ENCODE measurements at regions not wholly inside any gene's neighbourhood (a gene's known extent, or its start where the extent isn't known, plus 50 kb on each side); places are given as distances from the start of the nearest gene placed in this dataset.
A peak's percentile ranks its signal among the peaks of the same experiment; 100 is the strongest.

GRCh38 chr13:106714271-106714982 is 146.5 kb upstream of the ARGLU1 start:
- ATAC-seq (no peak), DNase-seq (ENCODE audit: low spot score) (no peak)

DNA sequence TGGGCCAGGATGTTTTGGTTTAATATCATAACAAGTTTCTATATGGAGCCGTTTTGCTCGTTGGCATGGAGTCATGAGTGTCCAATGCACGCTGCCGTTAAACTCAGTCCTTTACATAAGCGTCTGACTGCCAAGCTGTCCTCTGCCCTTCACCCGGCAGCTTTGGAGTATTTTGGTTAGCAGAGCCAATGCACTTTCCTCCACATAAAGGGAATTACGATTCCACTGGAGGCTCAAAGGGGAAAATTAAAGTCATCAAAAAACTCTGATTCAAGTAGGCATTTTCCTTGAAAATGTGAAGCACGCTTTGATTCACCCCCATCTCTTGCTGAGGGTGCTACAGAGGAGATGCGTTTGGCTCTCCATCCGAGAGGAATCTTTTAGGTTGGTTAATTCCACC is 144.4 kb upstream of the ARGLU1 start:
- DNase-seq (ENCODE audit: low spot score) (no peak), ATAC-seq (no peak)

DNA sequence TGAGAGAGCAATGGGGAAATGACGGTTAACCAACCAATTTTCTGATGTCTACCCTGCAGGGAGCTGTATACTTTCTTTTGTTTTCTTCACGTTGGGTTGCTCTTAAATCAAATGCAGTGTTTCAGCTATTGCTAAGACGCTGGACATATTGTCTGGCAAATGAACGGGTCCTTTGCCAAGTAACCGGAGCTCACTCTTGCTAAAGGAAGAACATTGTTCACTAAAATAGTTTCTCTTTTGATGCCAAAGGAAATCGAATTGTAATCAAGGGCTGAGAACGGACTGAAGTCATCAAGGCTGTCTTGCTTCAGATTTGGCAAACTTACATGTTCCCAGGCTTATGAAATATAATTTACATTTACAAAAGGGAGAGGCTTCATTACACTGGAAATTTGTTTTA is 142.3 kb upstream of the ARGLU1 start:
- ATAC-seq (no peak), DNase-seq (ENCODE audit: low spot score) (no peak)

- ATAC-seq (no peak), DNase-seq (ENCODE audit: low spot score) (no peak)
These were observed 141.6 kb upstream of the ARGLU1 start for GRCh38 chr13:106709522-106709921.

DNA sequence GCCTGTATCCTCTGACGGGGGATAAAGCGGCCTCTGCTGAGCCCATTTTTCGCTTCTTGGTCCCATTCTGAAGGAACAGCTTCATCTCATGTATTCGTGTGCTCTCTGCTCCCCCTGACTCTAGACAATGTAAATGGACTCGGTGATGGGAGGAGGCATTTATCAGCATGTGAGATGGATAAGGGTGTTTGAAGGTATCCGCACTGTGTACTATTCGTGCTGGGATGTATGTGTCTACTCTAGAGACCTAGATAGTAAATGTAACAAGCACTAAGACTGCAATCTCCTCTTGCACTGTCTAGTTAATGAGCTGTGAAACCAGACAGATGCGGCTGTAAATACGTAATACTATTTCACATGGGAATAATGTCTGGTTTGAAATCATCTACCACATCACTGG is 134.6 kb upstream of the ARGLU1 start:
- DNase-seq (ENCODE audit: low spot score) (no peak), ATAC-seq (no peak)

DNA sequence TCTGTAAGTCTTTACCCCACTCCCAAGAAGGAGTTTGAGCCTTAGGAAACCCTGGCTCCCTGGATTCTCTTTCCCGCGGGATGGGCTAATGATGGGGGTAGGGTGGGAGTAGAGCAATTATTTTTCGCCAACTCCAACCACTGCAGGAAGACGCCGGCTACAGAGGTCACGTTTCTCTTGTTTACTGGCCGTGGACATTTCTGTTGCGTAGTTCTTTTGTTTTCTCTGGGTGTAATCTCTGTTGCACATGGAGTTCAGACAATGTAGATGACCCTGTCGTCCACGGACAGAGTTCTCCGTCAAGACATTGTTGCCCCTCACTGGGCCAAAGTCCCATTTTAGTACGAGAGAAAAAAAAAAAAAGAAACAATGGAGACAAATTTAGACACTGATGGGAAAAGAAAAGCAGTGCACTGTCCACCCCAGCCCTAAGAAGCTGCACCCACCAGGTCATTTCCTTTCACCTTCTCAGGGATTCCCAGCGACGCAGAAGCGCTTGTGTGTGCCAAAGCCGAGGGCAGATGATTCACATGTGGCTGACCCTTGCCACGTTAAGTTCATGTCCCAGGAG is 133.9 kb upstream of the ARGLU1 start:
- DNase-seq (ENCODE audit: low spot score) = no peak
- peak; percentile 70 for ATAC-seq

DNA sequence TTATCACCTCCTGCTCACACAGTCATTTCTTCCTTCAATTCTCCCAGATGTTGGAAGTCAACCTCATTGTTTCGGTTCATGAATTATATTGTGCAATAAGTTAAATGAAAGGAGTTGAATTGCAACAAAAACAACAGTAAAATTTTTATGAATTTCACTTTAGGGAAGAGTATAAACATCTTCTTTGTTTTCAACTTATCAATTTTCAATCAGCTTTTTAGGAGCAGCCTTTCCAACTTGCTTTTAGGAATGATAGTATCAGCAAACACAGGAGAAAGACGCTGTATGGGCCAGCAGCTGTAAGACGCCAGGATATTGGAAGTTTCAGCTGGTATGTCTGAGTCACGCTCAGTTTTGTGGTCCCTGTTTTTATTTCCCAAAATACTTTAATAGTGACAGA is 132.5 kb upstream of the ARGLU1 start:
- DNase-seq (ENCODE audit: low spot score) (no peak), ATAC-seq (no peak)

- ATAC-seq (no peak), DNase-seq (ENCODE audit: low spot score) (no peak)
These were observed 132.1 kb upstream of the ARGLU1 start for GRCh38 chr13:106700007-106700406.

GRCh38 chr13:106699311-106699710 is 131.4 kb upstream of the ARGLU1 start:
- ATAC-seq = no peak
- no peak for DNase-seq (ENCODE audit: low spot score)

- DNase-seq (ENCODE audit: low spot score) (no peak), ATAC-seq (no peak)
These were observed 128.8 kb upstream of the ARGLU1 start for GRCh38 chr13:106696719-106697118.

DNA sequence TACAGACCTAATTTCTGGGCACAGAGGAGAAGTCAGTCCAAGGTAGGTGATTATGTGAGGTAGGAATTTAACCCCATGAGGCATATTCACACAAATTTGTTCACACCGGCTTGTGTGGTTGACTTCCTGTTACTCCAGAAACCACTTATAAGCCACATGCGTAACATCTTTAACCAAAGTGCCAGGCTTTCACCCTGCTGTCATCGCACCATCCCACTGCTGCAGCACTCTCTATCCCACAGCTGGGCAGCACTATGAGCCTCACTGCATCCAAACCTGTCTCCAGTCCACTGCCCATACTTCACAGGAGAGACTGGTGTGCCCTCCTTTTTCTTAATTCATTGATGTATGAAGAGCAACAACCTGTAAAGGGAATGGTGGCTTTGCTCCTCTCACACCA is 128.2 kb upstream of the ARGLU1 start:
- DNase-seq (ENCODE audit: low spot score) = no peak
- no peak for ATAC-seq

DNA sequence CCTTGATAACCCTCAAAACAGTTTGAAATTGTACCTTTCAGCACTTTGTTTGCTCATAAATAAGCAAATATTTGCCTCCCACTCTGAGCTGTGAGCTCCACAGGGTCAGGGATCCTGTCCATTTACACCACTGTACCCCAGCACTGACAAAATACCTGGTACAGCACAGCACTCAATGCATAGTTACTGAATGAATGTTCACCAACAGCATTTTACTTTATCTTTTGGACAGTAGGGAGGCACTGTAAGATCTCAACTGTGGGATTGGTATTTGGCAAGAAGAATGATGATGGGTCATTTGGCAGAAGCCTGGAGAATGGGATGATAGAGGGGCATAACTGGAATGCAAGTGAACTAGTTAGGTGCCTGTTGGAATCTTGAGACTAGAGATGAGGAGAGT is 127.2 kb upstream of the ARGLU1 start:
- DNase-seq (ENCODE audit: low spot score) = no peak
- ATAC-seq = no peak

DNA sequence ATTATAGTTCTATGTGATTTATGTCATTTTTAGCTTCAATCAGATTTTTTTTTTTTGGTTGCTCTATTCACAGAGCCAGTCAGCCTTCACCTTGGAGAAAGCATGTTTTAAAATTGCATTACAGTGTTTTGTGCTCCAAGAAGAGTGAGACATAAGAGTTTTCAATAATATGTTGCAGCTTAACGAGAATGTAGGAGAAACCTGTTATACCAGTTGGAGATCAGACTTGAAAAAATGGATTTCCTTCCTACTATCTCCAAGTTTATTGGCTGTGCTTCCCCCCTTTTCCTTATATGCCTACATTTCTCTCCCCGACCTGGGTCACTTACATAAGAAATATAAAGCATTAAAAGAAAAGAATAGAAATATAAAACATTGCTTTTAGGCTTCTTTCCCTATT is 123.9 kb upstream of the ARGLU1 start:
- DNase-seq (ENCODE audit: low spot score) (no peak), ATAC-seq (no peak)

GRCh38 chr13:106691341-106691740 is 123.4 kb upstream of the ARGLU1 start:
- ATAC-seq = no peak
- DNase-seq (ENCODE audit: low spot score) = no peak

GRCh38 chr13:106690779-106691178 is 122.8 kb upstream of the ARGLU1 start:
- DNase-seq (ENCODE audit: low spot score) = no peak
- peak; percentile 76 for ATAC-seq

DNA sequence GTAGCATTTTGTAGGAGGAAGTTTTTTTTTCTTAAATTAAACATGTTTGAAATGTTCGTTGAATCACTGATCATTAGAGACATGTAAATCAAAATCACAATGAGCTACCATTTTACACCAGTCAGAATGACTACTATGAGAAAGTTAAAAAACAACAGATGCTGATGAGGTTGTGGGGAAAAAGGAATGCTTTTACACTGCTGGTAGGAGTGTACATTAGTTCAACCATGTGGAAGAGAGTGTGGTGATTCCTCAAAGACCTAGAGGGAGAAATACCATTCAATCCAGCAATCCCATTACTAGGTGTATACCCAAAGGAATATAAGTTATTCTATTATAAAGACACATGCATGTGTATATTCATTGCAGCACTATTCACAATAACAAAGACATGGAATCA is 122.0 kb upstream of the ARGLU1 start:
- ATAC-seq (no peak), DNase-seq (ENCODE audit: low spot score) (no peak)

- DNase-seq (ENCODE audit: low spot score) (no peak), ATAC-seq (no peak)
These were observed 121.0 kb upstream of the ARGLU1 start for GRCh38 chr13:106688940-106689339.

DNA sequence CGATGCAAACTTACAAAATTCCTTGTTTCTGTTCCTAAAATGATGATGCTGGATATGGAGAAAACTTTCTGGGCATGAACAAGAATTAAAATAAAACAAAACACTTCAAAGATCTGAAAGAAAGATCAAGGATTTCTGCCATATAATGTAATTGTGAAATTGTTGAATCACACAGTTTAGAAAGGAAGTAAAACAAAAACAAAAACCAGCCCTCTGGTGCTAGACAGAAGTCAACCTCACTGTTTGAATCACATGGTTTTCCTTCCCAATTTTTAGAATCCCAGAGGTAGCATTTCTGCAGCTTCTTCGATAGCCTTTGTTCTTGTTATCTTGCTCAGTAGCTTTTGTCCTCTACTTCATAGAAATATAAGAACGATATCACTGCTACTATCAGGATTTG is 118.2 kb upstream of the ARGLU1 start:
- DNase-seq (ENCODE audit: low spot score) (no peak), ATAC-seq (no peak)

DNA sequence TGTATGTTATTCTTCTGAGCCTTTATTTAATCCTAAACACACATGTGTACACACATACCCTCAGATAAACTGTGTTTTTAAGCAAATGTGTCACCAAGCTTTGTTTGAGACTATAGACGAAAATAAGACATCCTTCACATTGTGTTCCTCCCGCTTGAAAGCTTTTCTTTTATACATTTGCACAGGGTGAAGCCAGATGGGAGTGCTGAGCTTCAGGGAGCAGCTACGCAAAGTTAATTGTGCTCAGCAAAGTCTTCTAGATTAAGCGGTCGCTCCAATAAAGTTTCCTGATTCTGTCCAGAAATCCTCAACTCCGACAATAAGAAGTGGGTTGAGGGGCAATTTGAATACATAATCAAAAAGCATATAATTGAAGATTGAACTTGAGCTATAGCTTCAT is 117.2 kb upstream of the ARGLU1 start:
- DNase-seq (ENCODE audit: low spot score) = no peak
- ATAC-seq = no peak

DNA sequence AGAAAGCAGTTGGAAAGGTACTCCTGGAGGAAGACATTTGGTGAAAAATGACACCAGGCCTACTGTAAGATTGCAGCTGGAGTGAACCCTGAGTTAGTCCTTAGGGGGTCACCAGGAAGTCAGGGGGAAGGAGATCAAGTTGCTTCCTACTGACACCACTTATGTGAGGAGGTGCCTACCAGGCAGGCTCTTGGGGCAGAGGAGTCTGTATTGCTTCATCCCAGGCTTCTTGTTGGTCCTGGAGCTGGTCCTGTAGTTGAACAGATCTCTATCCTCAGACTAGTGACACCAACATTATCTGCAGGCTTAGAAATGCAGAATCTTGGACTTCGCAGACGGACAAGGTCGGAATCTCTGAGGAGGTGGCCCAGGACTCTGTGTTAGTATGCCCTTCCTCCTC is 116.0 kb upstream of the ARGLU1 start:
- ATAC-seq (no peak), DNase-seq (ENCODE audit: low spot score) (no peak)

DNA sequence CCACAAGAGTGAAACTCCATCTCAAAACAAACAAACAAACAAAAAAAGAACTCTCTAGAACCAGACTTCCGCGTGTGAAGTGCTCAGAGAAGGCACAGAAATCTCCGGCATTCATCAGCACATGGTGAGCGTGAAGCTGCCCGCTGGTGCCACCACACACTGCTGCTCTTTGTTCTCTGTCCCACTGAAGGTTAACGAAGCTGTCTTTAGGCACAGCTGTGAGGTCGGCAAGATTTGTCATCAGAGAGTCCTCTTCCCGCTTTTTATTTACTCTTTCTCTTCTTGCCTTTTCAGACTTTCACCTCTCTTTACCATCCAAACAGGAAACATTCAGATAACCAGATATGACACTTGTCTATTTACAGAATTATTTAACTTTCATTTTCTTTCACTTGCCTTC is 115.2 kb upstream of the ARGLU1 start:
- DNase-seq (ENCODE audit: low spot score) (no peak), ATAC-seq (peak; percentile 29)

DNA sequence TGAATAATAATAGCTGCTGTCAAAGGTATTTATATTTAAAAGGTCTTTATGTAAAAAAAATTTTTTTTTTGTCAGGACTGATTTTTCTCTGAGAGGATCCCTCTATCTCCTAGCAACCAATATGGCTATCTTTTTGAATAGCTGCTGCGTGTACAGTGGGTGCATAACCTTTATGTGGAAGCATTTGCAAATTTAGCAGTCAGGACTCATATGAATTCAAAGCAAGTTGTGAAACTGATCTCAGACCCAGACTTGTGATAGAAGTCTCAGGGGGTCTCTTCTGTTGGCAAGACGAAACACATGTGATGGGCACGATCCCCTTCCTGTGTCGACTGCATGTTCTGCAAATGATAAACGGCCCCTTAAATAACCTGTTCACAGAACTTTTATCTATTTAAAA is 114.1 kb upstream of the ARGLU1 start:
- no peak for DNase-seq (ENCODE audit: low spot score)
- no peak for ATAC-seq

- DNase-seq (ENCODE audit: low spot score) (no peak), ATAC-seq (no peak)
These were observed 113.6 kb upstream of the ARGLU1 start for GRCh38 chr13:106681536-106681935.

Measured in left lobe of liver (tissue), 2 donors.